Sciatic nerve (tissue), 2 donors: ENCODE measurements at regions not wholly inside any gene's neighbourhood (a gene's known extent, or its start where the extent isn't known, plus 50 kb on each side); places are given as distances from the start of the nearest gene placed in this dataset.

ENCODE experiments used
- ATAC-seq: fragments of 200-7000 bp; cut with Tn5 transposase; one replicate; pipeline ENCODE4 v1.9.1; 2020; ENCODE audit warnings: mild to moderate bottlenecking, moderate library complexity
- DNase-seq: peaks from one replicate; pipeline ENCODE4 v3.0.0-alpha.2; 2020; ENCODE audit warnings: low spot score
- intact Hi-C: fragments of 100-400 bp; cut with DNase I; formaldehyde crosslinking; loops from one replicate; pipeline ENCODE4 v1.14.2; 2022
- donor health status: DM: no; HTN: no; CAD: no.
- donor health status: DM: no; HTN: no; CAD: no.

DNA sequence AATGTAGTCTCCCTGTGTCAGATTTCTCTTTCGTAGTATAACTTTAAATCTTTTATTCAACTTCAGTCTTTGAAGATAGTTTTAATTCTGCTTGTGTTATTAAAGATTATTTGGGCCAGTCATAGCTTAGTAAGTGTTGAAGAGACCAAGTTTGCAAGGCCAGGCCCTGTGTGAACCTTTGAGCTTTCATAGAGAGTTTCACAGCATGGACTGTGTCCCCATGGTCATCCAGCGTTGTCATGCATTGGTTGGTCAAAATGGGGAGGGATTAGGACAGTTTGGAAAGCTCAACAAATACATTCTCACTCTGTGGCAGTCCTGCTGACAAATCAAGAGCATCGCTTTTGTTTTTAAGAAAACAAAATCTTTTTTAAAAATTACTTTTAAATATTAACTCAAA is 74.6 kb upstream of the FAM83B start:
- DNase-seq (no peak), ATAC-seq (no peak)
- intact Hi-C loops = no loop called here

DNA sequence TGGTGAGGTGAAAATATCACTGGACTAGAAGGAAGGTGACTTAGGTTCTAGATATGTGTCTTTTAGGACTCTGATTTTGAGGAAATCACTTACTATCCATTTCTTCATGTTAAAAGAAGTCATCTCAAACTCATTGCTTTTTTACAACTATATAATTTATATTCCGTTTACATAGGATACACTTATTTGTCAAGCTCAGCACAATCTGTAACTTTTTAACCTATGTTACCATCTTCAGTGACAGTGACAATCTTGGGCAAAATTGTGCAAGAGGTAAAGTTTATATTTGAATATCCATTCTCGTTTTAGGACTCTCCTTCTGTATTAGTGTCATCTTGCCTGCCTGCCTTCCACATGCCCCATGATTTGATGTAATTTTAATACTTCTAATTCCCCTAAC is 74.0 kb upstream of the FAM83B start:
- intact Hi-C loops = no loop called here
- no peak for DNase-seq
- ATAC-seq = no peak

DNA sequence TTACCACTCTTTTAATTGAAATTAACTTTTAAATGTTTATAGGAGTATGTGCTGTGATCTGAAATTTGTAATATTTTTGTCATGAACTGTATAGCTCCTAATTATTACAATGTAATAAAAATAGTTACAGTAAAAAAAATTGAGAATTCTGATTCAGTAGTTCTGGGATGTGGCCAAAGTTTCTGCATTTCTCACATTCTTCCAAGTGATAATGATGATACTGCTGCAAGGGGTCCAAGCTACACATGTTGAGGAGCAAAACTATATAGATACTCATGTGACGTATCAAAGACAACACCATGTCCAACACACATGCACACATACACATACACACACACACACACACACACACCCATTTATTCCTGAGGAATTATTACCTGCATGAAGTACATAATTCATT is 71.0 kb upstream of the FAM83B start:
- intact Hi-C loops = no loop called here
- ATAC-seq = no peak
- no peak for DNase-seq

DNA sequence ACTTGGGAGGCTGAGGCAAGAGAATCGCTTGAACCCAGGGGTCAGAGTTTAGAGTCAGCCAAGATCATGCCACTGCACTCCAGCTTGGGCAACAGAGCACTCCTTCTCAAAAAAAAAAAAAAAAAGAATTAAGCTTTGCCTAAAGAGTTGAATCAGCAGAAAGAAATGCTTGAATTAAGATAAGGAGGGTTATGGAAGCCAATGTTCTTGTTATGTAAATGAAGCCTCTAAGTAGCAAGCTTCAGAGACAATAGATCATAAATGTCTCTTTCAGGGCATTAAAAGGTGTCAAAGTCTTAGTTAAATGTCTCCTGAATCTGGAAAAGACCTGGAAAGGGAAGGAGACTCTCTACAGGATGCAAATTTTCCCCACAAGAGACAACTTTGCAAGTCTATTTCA is 69.7 kb upstream of the FAM83B start:
- ATAC-seq (no peak), DNase-seq (no peak)
- intact Hi-C loops = no loop called here

DNA sequence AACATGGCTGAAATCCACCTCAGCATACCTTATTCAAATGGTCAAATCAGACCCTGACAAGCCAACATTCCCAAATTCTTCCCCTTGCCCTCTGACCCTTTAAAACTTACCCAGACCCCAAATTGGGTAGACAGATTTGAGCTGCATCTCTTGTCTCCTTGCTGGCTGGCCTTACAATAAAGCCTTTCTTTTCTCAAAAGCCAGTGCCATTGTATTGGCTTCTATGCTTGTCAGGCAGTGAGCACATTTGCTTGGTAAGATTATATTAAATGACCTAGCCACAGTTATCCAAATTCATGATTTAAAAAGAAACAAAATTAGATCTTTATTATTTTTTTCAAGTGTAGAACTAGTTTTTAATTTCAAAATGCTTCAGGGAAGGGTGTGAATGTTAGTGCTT is 67.8 kb upstream of the FAM83B start:
- DNase-seq (no peak), ATAC-seq (no peak)
- intact Hi-C loops = no loop called here

DNA sequence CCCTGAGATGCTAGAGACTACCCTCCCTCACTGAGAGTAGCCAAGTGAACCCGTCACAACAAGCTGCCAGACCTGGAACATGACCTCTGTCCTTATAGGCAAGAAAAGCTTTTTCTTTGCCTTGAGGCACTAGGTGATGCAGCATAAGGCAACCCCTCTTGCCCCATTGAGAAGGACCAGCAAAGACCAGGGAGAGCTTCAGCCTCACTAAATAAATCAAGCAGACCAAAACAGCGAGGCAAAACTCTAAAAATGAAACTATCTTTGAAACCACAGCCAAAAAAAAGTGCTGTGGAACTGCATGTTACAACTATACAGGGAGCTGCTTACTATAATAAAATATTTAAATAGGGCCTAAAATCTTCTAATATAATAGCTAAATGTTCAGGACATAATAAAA is 62.6 kb upstream of the FAM83B start:
- intact Hi-C loops = no loop called here
- no peak for DNase-seq

DNA sequence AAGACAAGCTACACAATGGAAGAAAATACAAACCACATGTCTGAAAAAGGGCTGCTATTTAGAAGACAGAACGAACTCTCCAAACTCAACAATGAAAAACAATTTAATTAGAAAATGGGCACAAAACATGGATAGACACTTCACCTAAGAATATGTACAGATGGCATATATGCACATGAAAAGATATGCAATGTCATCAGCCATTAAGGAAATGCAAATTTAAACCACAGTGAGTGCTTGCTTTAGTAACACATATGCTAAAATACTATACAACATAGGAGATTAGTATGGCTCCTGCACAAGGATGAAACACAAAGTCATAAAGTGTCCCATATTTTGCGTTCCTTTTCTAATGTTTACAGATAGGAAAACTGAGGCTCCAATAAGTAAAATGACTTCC is 60.4 kb upstream of the FAM83B start:
- no peak for DNase-seq
- intact Hi-C loops = no loop called here
- no peak for ATAC-seq

More for the DNA sequence above, 62.6 kb upstream of the FAM83B start:
- ATAC-seq = no peak

DNA sequence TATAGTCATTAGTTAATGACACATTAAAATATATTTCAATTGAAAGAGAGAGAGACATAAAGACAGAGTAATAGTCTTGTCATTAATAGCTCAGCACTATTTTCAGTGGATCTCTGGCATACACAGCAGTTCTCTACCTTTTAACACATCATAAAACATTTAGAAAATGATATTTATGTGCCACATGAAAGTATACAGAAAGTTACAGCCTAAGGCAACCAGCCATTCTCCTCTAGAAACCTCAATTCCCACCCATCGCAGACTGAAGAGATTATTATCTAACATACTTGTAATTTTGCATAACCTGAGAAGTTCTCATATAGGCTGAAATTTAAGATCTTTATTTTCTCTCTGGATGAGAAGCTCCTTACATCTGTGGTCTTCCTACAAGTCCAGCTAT is 58.7 kb upstream of the FAM83B start:
- DNase-seq (no peak), ATAC-seq (no peak)
- intact Hi-C loops = no loop called here
